ENCODE measurements at regions not wholly inside any gene's neighbourhood (a gene's known extent, or its start where the extent isn't known, plus 50 kb on each side); places are given as distances from the start of the nearest gene placed in this dataset.

DNA sequence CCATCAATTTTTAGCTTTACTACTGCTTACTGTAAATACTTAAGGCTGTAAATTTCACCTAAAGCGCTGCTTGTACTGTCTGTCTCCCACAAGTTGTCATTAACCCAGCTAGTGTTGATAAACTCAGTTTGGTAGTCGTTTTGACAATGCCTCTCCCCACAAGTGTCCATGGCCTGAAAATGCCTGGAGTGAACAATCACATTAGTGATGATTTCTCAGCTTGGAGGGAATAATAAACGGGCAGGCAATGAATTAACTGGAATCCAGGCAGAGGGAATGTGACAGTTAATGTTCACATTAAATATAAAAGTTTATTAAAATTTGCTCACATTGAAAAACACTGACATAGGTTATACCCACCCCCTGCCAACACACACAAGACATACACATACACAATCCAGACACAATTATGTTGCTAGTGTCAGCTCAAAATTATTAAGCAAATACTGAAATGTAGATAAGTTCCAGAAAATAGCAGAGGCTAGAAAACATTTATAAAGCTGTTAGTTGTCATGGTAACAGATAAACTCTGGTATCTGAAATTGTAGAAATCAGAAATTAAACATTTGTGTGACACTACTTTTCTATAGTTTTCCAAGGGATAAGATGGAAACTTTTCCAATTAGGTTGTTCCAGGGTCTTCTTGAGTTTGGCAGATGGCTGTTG lies 341.9 kb downstream of the DIRAS2 start:
- no peak for DNase-seq (ENCODE audit: low read depth in 2 of 2)

DNA sequence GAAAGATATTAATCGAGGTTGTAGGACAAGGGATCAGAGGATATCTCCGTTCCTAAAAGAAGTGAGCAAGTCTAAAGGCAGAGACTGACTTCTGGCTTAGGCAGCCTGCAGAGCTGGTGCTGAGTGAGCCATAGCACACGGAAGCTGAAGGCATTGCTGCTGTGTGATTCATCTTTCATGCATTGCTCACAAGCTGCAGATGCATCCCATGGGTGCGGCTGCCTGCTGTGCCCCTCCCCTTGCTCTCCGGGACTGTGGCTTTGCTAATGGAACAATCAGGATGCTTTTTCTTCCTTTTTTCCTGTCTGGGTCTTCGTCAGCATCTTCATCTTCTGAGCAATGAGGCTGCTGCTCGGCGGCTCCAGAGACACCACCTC lies 341.4 kb downstream of the DIRAS2 start:
- DNase-seq (ENCODE audit: low read depth in 2 of 2) = no peak

DNA sequence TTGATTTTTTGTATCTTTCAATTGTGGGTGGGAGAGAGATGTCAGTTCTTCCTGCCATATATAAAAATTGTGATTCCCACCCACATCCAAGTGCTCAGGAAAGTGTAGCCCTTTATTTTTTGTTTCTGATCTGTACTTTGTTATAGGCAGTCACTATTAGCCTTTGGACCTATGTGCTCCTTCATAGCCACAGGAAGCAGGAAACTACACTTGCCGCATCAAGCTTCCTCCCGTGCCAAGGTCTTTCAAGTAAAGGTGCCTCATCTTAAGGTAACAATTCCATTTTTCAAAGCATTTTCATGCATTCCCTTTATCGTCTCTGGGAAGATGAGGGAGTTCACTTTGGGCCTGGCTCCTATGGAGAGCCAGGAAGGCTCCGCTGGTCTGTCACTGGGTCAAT lies 339.0 kb downstream of the DIRAS2 start:
- DNase-seq (ENCODE audit: low read depth in 2 of 2) = no peak

GRCh38 chr9:90306158-90306557 lies 336.5 kb downstream of the DIRAS2 start:
- DNase-seq (ENCODE audit: low read depth in 2 of 2) = no peak

- DNase-seq (ENCODE audit: low read depth in 2 of 2) = no peak
Observed at GRCh38 chr9:90307167-90307833, 335.3 kb downstream of the DIRAS2 start.

DNA sequence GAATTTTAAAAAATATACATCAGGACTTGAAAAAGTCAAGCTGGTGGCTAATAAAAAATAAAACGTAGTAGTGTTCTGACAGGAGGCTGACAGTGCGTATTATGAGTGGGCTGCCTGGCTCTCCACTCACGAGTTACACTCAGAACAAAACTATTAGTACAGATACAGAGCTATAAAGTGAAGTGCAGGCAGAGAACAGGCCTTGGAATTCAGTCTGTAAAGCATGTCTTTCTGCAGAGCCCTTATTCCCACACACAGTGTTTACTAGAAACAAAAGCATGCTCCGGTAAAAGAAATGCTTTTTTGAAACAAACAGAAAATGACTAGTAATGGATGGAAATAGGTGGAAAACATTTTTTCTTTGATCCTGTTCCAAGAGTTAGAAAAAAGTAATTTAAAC lies 334.7 kb downstream of the DIRAS2 start:
- no peak for DNase-seq (ENCODE audit: low read depth in 2 of 2)

DNA sequence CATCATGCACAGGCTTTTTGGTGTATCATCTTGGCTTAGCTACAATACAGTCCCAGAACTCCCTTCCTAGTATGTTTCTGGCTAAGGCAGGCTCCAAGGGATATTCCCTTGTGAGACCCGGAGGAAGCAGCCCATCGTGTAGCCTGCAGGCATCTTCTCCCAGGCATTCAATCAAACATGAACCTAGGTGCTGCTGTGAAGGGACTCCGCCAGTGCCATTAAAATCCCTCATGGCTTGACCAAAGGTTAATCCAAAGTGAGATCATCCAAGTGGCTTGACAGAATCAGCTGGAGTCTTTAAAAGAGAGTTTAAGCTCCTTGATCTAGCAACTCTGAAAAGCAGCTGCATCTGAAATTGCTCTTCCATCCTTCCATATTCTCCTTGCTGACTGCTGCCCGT lies 333.9 kb downstream of the DIRAS2 start:
- no peak for DNase-seq (ENCODE audit: low read depth in 2 of 2)

DNA sequence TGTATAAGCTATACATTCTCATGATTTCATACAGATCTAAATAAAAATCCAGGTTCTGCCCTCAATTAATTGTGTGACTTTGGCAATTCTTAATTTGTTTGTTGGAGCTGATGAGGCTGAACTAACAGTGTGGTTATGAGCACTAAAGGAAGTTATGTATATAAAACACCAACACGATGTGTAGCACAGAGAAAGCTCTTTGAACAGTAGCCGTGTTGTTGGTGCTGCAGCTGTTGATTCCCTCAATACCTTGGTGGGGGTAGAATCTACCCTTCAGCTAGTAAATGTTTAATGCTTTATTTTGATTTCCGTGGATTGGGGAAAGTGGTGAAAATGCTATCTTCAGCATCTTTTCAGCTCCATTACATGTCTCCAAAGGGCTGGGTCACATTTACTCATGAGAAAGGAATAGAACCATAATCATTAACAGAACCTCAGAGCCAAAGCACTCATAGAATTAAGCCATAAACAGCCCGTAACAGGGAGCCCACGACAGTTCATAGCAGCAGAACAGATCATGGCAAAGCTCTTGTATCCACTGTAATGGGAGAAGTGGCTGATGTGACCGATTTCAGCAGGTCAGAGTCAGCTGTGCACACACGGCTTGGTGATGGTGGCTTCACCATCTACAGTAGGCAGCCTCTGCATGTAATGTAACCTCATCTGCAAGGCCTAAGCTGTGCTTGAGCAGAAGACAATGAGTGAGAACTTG lies 332.7 kb downstream of the DIRAS2 start:
- DNase-seq (ENCODE audit: low read depth in 2 of 2) = no peak

DNA sequence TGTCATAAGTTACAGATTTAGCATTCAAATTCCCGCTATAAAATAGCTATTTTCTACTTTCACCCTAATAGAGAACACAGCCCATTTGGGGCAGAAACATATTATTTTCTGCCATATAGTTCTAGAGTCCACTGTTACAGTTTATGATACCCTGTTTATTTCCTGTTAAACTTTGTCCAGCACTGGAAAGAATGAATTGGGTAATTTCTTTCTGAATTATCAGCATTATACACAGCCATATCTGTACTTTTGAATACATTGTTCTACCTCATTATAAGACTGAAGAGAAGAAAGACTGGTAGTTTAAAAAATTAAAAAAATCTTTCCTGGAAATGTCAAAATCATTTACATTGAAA lies 332.1 kb downstream of the DIRAS2 start:
- no peak for DNase-seq (ENCODE audit: low read depth in 2 of 2)

DNA sequence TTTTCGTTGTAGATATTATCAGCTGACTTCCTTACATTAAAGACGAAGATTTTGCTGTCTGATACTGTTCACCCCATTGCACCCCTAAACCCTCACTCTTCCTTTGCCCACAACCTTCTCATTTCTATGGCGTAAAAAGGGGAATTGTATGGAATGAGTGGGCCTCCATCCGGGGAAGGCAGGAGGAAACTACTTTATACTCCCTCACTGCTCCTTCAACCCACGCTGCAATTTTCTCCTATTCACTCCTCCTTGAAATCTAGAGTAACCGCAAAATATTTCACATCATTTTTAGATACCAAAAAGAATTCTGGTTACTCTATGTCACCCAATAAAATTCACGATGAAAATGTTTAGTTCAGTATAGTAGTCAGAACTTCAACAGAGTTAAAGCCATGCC lies 330.8 kb downstream of the DIRAS2 start:
- DNase-seq (ENCODE audit: low read depth in 2 of 2) = no peak

- no peak for DNase-seq (ENCODE audit: low read depth in 2 of 2)
Observed at GRCh38 chr9:90322296-90322695, 320.3 kb downstream of the DIRAS2 start.

- no peak for DNase-seq (ENCODE audit: low read depth in 2 of 2)
Observed at GRCh38 chr9:90325913-90326653, 316.5 kb downstream of the DIRAS2 start.

- DNase-seq (ENCODE audit: low read depth in 2 of 2) = no peak
Observed at GRCh38 chr9:90330231-90330630, 312.4 kb downstream of the DIRAS2 start.

DNA sequence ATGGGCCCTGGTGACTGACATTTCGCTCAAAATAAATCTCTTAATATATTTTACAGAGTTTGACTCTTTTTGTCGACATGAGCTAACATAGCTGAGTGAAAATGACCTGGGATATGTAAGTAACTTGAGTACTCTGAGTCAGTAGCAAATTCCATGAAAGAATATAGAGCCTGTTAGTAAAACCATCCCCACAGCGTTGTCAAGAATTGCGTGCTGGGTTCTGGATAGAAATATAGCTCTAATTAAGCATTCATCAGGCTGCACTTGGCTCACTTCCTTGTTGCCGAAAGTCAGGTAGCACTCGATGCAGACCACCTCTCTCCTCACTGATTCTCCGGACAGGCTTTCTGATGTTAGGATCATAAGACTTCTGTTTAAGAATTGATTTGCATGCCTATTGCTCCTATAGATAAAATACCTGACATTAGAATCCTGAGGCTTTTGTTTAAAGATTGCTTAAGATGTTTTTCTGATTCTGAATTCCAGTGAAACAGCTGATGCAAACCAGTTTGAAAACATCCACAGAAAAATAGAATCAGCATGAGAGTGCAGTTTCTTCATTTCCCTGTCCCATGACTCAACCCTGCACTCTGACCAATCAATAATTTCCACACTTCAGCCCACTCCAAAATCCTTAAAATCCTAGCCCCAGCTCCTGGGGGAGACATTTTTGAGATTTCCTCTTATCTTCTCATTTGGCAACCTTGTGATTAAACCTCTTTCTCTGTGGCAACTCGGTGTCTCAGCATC lies 310.6 kb downstream of the DIRAS2 start:
- DNase-seq (ENCODE audit: low read depth in 2 of 2) = no peak

DNA sequence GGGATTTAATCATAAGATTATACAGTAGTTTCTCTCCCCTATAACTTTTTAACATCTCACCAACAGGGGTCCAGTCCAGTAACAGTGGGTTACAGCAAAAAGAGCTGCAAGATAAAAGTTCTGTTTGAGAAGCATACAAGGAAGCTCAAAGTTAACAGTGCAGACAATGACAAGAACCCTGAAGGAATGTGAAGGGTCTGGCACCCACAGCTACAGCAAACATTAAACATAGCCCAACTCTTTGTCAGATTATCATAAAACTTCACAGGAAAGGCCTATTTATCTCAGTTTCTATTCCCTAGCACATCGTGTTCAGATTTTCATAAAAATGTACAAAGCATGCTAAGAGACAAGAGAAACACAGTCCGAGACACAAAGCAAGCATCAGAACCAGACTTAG lies 309.4 kb downstream of the DIRAS2 start:
- DNase-seq (ENCODE audit: low read depth in 2 of 2) = no peak

DNA sequence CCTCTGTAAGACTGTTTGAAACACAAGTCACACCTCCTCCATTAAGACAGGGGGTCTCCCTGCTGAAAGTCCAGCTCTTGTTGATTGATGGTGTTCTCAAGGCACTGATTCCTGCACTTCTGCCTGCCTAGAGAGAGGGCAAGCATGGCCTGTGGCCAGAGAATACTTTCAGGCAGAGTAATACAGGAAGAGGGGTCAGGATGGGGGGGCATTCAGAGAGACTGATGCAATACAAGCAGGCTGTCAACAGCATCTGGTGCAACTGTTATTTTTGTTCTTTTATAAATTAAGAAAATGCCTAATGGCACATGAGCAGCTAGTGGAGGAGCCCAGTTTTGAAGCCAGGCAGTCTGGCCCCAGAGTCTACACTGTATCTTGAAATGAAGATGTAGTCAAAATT lies 302.2 kb downstream of the DIRAS2 start:
- no peak for DNase-seq (ENCODE audit: low read depth in 2 of 2)

GRCh38 chr9:90342607-90343006 lies 300.0 kb downstream of the DIRAS2 start:
- no peak for DNase-seq (ENCODE audit: low read depth in 2 of 2)

DNA sequence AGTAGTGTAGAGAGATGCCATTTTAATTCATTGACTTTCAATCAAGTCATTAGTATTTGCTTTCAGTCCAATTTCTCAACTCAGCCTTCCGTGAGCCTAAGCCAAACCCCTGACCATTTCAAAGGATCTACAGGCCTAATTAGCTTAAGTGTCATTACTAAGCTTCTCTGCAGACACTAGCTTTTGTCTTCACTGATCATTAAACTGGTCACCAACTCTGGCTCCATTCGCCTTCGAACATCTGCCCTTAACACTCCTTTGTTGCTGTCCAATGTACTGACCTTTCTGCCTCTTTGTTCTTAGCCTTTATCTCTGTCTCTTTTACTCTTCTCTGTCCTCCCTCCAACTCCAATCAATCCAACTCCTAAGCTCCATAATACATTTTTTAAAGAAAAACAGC lies 299.3 kb downstream of the DIRAS2 start:
- DNase-seq (ENCODE audit: low read depth in 2 of 2) = no peak

DNA sequence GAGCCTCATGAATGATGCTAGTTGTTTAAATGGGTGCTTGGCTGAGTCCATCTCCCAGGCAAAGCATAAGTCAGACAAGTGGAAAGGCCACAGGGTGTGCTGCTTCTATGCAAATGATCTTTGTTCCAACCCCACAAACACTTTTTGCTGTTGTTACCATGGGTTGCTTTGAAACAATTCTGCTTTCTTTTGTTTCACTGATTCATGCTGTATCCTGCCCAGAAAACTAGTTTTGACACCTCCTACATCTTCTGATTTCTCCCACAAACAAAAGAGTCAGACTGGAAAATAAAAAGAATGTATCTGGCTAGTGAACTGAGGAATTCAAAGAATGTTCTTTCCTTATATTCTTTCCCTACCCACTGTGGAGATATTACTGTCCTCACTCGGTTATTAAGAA lies 298.6 kb downstream of the DIRAS2 start:
- DNase-seq (ENCODE audit: low read depth in 2 of 2) = no peak

GRCh38 chr9:90365666-90366065 lies 277.0 kb downstream of the DIRAS2 start:
- DNase-seq (ENCODE audit: low read depth in 2 of 2) = no peak

DNA sequence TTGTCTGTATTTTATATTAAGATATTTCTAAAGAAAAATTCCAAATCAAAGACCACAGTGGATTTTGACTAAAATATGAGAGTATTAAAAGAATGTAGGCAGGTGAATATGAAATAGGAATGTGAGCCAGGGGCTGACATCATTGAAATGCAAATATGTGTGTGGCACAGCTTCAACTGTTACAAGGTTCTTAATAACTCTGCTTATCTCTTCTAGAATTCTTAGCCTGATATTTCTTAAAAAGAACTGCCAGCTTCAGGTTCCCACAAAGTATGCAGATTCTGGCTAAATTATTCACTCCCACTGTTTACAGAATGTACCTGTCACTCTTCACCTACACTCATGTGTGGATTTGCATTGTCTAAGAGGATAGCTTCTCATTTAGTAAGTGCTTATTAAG lies 274.4 kb downstream of the DIRAS2 start:
- DNase-seq (ENCODE audit: low read depth in 2 of 2) = no peak

- no peak for DNase-seq (ENCODE audit: low read depth in 2 of 2)
Observed at GRCh38 chr9:90368928-90369327, 273.7 kb downstream of the DIRAS2 start.

Measured in stimulated activated CD4-positive, alpha-beta T cell treated with anti-CD3 and anti-CD28 coated beads, Interleukin-12 subunit alpha, Interleukin-12 subunit beta, amount 100 ng/mL, for 24 hours (primary cell).